GM10266 (cell line): ENCODE measurements at regions not wholly inside any gene's neighbourhood (a gene's known extent, or its start where the extent isn't known, plus 50 kb on each side); places are given as distances from the start of the nearest gene placed in this dataset.
"Not testable (repeated sequence)": the region's sequence is repeated elsewhere in the genome, so short reads cannot be mapped to it uniquely, and the experiment has no call there.

Source experiments
- DNase-seq: peaks from one replicate; pipeline ENCODE4 v3.0.0; 2012; ENCODE audit errors: extremely low spot score
- TF ChIP-seq, protein P1 (sequence below): IDR thresholded peaks from 2 replicates; pipeline ENCODE4 v1.5.1; 2012; ENCODE audit warnings: mild to moderate bottlenecking, low read depth; ENCODE audit not compliant: control insufficient read depth, insufficient read depth; ENCODE audit errors: missing control alignments

DNA sequence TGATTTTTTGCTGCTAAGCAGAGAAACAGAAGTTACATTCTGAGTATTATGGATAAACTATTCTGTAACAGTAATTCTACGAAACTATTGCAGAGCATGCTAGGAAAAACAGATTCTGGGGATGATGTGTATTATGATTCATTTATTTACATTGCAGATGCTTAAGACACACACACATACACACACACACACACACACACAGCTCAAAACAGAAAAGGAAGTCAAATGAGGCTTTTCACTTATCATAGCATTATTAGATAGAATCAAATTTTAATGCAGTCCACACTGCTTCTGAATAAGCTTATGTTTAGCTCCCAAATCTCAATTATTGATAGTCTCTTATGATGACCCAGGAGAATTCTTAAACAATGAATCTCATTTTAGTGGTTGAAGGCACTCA is 307.2 kb downstream of the HGF start:
- TF ChIP-seq, protein P1, sequence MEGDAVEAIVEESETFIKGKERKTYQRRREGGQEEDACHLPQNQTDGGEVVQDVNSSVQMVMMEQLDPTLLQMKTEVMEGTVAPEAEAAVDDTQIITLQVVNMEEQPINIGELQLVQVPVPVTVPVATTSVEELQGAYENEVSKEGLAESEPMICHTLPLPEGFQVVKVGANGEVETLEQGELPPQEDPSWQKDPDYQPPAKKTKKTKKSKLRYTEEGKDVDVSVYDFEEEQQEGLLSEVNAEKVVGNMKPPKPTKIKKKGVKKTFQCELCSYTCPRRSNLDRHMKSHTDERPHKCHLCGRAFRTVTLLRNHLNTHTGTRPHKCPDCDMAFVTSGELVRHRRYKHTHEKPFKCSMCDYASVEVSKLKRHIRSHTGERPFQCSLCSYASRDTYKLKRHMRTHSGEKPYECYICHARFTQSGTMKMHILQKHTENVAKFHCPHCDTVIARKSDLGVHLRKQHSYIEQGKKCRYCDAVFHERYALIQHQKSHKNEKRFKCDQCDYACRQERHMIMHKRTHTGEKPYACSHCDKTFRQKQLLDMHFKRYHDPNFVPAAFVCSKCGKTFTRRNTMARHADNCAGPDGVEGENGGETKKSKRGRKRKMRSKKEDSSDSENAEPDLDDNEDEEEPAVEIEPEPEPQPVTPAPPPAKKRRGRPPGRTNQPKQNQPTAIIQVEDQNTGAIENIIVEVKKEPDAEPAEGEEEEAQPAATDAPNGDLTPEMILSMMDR = no peak
- DNase-seq = no peak

DNA sequence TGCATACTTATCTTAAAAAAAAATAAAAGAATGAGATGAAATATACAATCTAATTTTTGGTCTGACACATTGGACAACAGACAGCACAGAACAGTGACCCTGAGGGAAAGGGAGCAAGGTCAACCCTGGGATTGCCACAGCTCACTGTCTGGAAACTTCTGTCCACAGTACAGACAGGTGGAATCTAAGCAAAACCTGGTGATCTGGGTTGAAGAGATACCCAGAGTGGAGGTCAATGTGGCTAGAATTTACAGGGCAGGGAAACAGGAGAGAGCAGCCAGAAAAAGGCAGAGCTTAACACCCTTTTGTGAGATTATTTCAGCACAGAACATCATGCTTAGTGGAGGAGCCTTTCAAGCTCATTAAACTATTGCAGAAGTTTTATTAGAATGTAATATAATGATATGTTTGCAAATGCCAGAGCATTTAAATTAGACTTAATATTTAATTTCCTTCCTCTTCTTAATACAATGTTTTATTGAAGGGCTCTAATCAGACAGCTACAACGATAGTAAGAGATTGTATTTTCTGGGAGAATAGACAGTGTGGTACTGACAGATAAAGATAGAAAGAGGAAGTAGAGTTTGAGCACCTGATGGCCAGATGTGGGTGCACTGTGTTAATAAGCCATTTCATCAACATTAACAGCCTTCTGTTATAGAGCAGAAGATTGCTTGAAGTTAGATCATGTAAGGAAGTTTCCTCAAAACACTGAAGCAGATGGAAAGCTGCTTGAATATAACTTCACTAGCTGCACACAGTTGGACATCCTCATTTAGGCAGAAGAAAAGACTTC is 309.4 kb downstream of the HGF start:
- TF ChIP-seq, protein P1 = no peak
- DNase-seq = no peak

DNA sequence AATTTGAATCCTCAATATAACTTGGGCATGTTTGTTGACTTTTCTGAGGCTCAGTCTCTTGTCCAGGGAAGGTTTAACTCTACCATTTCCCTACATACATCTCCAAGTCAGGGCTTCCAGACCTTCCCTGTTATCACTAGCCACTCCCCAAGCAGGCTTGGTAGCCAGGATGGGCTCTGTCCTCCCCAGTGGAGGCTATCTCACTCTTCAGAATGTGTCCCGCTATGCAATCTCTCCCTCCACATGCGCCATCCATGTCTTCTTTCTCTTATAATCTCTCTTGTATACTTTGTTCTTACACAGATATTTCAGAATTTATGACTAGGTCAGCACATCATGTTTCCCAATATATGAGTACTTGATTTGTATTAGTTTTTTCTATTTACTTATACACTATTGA is 310.4 kb downstream of the HGF start:
- no peak for DNase-seq
- TF ChIP-seq, protein P1 = no peak

DNA sequence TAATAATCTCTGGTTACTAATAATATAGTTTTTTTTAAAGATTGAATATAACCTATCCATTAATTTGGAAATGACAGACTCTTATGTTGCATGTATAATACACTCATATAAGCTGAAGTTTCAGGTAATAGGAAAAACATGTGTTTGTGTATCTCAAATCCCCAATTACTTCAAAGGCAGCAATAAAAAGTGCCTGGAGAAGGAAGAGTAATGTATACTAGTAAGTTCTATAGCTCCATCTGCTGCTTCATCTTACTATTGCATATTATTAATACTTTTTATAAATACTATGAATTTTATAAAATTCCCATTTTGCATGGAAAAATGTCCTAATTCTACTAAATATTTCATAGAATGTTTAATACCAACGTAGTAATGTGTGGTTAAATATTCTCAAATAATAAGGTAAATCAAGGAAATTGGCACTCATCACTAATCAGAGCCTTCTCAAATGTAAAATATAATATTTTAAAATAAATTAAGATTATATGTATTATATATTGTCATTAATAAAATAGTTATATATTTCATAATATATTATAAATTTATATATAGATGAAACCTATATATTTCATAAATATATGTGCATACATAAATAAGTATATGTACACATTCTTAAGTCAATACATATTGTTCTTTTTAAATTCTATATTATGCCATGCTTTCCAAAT is 311.9 kb downstream of the HGF start:
- TF ChIP-seq, protein P1 = no peak
- no peak for DNase-seq

DNA sequence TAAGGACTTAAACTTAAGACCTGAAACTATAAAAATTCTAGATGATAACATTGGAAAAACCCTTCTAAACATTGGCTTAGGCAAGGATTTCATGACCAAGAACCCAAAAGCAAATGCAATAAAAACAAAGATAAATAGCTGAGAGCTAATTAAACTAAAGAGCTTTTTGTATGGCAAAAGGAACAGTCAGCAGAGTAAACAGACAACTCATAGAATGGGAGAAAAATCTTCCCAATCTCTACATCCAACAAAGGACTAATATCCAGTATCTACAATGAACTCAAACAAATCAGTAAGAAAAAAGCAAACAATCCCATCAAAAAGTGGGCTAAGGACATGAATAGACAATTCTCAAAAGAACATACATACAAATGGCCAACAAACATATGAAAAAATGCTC is 316.1 kb downstream of the HGF start:
- DNase-seq = not testable (repeated sequence)

DNA sequence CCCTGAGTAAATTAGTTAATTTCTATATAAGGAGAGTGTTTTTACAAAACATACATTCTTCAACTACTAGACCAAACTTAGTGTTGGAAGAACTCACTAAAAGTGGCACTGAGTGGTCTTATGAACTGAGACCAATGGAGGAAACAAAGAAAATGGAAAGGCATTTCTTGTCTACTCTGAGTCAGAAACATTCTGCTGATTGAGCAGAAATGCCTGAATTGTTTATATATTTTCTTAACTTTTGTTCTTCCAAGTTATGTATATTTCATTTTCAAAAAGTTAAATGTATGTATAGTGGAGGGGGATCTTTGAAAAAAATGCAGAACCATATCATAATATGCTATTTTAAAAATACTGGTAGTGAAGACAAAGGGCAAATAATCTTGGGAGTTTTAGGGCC is 320.7 kb downstream of the HGF start:
- TF ChIP-seq, protein P1 = no peak
- no peak for DNase-seq

DNA sequence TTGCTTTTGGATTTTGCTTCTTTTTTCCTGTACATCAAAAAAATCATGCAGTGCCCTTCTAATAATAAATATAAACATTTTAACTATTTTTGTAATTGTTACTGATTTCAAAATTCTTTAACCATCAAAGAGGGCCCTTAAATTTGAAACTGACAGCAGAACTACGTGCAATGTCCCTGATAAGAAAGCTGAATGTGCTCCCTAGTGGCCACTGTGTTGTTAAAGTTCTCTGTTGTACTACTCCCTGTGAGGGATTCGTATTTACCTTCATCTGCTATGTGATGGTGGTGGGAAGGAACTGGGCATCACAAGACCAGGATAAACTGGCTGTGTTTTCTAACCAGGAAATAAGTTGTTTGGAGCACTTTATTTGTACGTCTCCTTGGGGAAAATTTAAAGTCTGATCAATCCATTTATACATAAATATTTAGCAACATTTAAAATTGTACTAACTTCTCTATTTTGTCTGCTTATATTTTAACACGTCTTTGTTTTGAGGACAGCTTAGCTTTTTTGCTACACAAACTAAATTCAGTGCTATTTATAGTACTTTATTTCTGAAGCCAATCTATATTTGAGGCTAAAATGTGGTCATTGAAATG is 322.4 kb downstream of the HGF start:
- TF ChIP-seq, protein P1 = no peak
- DNase-seq = no peak
